Right atrium auricular region (tissue), 2 donors: ENCODE measurements at regions not wholly inside any gene's neighbourhood (a gene's known extent, or its start where the extent isn't known, plus 50 kb on each side); places are given as distances from the start of the nearest gene placed in this dataset.

Experiments used
- DNase-seq: peaks from one replicate; pipeline ENCODE4 v3.0.0-alpha.2; 2019; ENCODE audit warnings: low spot score
- H3K27ac ChIP-seq, 2 donors: fragments of 200-600 bp; sonication (generic); 1 replicate in 1 of 2; 2 replicates in 1 of 2; pipeline ENCODE4 v1.5.1; 2016 to 2019
- H3K27me3 ChIP-seq, 2 donors: fragments of 200-600 bp; sonication (generic); one replicate each; pipeline versions ENCODE4 v1.5.1 to v1.6.0; 2017 to 2019
- H3K36me3 ChIP-seq: fragments of 200-600 bp; sonication (generic); one replicate; pipeline ENCODE4 v1.5.1; 2016
- H3K4me1 ChIP-seq, 2 donors: fragments of 200-600 bp; sonication (generic); one replicate each; pipeline versions ENCODE4 v1.5.1 to v1.6.0; 2017 to 2019
- H3K4me3 ChIP-seq, 2 donors: fragments of 200-600 bp; sonication (generic); 1 replicate in 1 of 2; 2 replicates in 1 of 2; pipeline ENCODE4 v1.5.1; 2017 to 2019; ENCODE audit warnings: mild to moderate bottlenecking in 1 of 2, moderate library complexity in 1 of 2
- H3K9me3 ChIP-seq, 2 donors: fragments of 200-600 bp; sonication (generic); one replicate each; pipeline ENCODE4 v1.5.1; 2019
- TF ChIP-seq, protein P1 (sequence below), 2 donors: fragments of 200-600 bp; sonication (generic); IDR thresholded peaks; one replicate each; pipeline ENCODE4 v1.5.1; 2019; ENCODE audit warnings: antibody characterized with exemption in 2 of 2

DNA sequence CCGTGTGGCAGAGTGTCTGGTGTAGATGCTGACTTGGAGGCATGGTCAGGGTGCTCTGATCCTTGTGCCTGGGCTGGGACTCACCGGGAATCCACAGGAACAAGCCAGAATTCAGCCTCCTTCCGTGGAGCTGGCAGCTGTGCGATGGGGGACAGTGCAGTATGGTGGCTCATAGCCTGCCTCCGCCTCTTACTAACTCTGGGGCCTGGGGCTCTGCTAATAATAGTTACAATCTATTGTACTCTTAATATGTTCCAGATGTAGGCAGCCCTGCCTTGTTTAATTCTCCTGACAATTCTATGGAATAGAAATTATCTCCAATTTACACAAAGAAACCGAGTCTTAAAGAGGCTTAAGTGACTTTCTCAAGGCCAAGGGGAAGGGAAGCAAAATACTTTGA lies 77.6 kb downstream of the PCDH1 start:
- DNase-seq, result no peak
- Histone ChIP-seq H3K4me1 (peaks cover 0 to 14% of the 10 kb centered on the region in 2 donors), H3K9me3 (no peaks in the 10 kb centered on the region), H3K27ac (no peak overlapping the region), H3K4me3 (no peak overlapping the region), H3K27me3 (no peaks in the 10 kb centered on the region), H3K36me3 (no peaks in the 10 kb centered on the region)
- TF ChIP-seq, protein P1, sequence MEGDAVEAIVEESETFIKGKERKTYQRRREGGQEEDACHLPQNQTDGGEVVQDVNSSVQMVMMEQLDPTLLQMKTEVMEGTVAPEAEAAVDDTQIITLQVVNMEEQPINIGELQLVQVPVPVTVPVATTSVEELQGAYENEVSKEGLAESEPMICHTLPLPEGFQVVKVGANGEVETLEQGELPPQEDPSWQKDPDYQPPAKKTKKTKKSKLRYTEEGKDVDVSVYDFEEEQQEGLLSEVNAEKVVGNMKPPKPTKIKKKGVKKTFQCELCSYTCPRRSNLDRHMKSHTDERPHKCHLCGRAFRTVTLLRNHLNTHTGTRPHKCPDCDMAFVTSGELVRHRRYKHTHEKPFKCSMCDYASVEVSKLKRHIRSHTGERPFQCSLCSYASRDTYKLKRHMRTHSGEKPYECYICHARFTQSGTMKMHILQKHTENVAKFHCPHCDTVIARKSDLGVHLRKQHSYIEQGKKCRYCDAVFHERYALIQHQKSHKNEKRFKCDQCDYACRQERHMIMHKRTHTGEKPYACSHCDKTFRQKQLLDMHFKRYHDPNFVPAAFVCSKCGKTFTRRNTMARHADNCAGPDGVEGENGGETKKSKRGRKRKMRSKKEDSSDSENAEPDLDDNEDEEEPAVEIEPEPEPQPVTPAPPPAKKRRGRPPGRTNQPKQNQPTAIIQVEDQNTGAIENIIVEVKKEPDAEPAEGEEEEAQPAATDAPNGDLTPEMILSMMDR (IDR thresholded peaks at IDR 0.05), result no peak

DNA sequence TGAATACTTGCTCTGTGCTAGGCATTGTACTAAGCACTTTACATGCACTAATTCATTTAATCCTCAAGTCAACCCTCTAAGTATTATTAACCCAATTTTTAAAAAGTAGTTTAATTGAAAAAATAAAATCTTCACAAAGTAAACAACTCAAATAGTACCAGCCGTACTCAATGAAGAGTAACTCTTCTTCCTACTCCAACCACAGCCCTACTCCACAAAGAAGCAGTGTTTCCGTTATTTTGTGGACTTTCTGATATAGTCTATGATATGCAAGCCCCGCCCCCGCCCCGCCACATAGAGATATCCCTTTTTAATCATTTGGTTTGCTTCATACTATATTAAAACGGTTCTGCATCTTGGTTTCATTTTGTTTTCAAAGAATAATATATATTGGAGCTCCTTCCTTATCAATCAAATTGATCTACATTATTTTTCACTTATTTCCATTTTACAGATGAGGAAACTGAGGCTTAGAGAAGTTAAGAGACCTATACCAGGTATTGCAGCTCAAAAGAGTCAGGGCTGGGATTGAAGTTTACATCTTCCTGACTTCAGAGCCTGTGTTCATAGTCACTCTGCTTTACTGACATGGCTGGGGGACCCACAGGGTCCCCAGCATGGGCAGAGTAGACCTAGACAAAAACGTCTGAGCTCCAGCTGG lies 78.6 kb downstream of the PCDH1 start:
- Histone ChIP-seq H3K4me3 (no peak overlapping the region), H3K9me3 (no peaks in the 10 kb centered on the region), H3K27ac (no peak overlapping the region), H3K36me3 (no peaks in the 10 kb centered on the region), H3K4me1 (peaks cover 0 to 8% of the 10 kb centered on the region in 2 donors), H3K27me3 (no peaks in the 10 kb centered on the region)
- TF ChIP-seq, protein P1 (IDR thresholded peaks at IDR 0.05), result no peak
- no peak for DNase-seq

DNA sequence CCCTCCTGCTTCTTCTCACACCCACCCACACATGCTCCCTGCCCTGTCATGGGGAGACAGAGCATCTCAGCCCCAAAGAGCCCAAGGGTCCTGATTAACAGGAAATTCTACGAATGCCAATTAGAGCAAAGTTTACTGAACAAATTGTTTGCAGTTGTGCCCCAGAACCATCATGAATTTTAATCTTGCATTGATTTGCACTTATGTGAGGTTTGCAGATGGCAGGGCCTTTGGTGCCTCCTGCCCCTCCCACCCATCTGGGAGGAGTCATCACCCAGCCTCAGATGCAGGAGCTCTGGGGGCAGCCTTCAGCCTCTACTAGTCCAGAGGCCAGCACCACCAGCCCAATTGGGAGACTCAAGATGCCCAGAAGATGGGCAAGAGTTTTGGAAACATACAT lies 80.8 kb downstream of the PCDH1 start:
- Histone ChIP-seq H3K36me3 (no peaks in the 10 kb centered on the region), H3K4me3 (no peak overlapping the region), H3K9me3 (no peaks in the 10 kb centered on the region), H3K4me1 (no peaks in the 10 kb centered on the region), H3K27ac (no peak overlapping the region), H3K27me3 (no peaks in the 10 kb centered on the region)
- no peak for DNase-seq
- TF ChIP-seq, protein P1 (IDR thresholded peaks at IDR 0.05), result no peak

DNA sequence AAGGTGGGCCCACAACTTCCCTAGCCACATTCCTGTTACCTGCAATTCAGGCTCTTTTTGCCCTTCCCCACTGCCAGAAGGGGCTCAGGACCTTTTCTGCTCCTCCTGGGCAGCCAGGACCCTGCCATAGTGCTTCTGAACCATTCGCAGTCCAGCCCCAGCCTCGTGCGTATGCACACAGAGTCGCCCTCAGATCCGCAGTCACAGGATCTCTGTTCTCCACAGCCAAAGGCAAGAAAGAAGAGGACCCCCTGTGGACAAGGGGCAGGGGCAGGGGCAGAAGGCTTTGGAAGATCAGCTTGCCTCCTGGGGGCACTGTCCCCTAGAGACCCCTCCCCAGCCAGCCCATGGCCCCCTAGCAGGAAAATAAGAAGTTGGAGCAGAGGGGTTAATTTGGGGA lies 82.8 kb downstream of the PCDH1 start:
- no peaks in the 10 kb centered on the region for H3K27me3 ChIP-seq
- no peak for DNase-seq
- TF ChIP-seq, protein P1 (IDR thresholded peaks at IDR 0.05), result no peak

DNA sequence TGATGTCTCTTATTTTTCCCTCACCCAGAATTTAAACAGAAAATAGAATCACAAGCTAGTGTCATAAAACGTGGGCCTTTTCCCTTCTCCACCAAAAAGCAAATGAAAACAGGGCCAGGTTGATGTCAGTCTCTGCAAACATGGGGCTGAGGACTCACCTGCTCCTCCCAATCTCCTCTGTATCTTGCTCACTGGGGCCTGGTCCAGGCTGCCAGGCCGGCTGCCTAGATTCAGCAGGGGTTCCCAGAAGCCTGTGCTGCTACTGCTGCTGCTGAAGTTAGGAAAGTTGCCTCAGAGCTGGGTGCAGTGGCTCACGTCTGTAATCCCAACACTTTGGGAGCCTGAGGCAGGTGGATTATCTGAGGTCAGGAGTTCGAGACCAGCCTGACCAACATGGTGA lies 84.3 kb downstream of the PCDH1 start:
- H3K4me1 ChIP-seq, result no peaks in the 10 kb centered on the region
- H3K9me3 ChIP-seq, result no peaks in the 10 kb centered on the region
- no peak overlapping the region for H3K4me3 ChIP-seq
- H3K27ac ChIP-seq, result no peak overlapping the region
- DNase-seq, result no peak
- TF ChIP-seq, protein P1 (IDR thresholded peaks at IDR 0.05), result no peak
- no peaks in the 10 kb centered on the region for H3K27me3 ChIP-seq
- no peaks in the 10 kb centered on the region for H3K36me3 ChIP-seq

More for the DNA sequence above, 82.8 kb downstream of the PCDH1 start:
- Histone ChIP-seq H3K36me3 (no peaks in the 10 kb centered on the region), H3K4me1 (no peaks in the 10 kb centered on the region), H3K9me3 (no peaks in the 10 kb centered on the region), H3K27ac (no peak overlapping the region), H3K4me3 (no peak overlapping the region)

DNA sequence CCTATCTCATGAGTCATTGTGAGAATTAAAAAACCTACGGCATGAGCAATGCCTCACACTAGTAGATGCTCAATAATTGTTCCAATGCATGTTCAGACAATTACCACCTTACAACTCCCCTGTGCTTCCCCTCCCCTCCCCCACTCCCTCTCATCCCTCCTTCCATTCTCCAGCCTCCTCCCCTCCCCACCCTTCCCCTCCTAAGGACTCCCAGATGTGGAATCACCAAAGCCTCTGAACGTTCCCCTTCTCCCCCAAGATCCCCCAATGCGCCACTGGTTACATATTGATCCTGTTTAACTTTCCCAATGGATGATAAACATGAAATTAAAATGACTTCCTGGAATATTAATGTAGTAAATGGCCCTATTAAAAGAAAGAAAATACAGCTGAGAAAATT lies 84.8 kb downstream of the PCDH1 start:
- no peak overlapping the region for H3K4me3 ChIP-seq
- H3K4me1 ChIP-seq, result no peaks in the 10 kb centered on the region
- no peak overlapping the region for H3K27ac ChIP-seq
- TF ChIP-seq, protein P1 (IDR thresholded peaks at IDR 0.05), result no peak
- no peaks in the 10 kb centered on the region for H3K36me3 ChIP-seq
- H3K9me3 ChIP-seq, result no peaks in the 10 kb centered on the region
- DNase-seq, result no peak
- H3K27me3 ChIP-seq, result no peaks in the 10 kb centered on the region
